GM19452 (cell line): ENCODE measurements at regions not wholly inside any gene's neighbourhood (a gene's known extent, or its start where the extent isn't known, plus 50 kb on each side); places are given as distances from the start of the nearest gene placed in this dataset.
"Not testable (repeated sequence)": the region's sequence is repeated elsewhere in the genome, so short reads cannot be mapped to it uniquely, and the experiment has no call there.

ENCODE experiments used
- ATAC-seq: cut with Tn5 transposase; IDR thresholded peaks from one replicate; pipeline ENCODE4 v1.9.1; 2021; ENCODE audit not compliant: unreplicated experiment

DNA sequence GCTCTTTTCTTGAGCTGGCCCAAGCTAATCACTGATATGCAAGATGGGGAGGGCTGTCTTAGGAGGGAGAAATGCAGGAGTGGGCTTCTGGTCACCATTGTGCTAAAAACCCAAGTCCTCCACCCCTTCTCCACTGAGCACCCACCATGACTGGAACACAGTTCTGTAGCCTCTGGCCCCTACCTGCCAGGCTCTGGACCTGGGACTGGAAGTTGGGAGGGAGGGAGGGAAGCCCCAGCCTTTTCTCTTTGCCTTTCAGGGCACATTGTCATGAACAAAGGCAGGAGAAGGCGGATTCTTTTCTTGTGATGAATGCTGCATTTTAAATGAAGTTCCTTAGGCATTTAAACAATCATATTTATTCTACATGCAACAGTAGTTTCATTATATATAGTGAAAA, 559.1 kb upstream of the TRPC7 start:
- no peak for ATAC-seq

DNA sequence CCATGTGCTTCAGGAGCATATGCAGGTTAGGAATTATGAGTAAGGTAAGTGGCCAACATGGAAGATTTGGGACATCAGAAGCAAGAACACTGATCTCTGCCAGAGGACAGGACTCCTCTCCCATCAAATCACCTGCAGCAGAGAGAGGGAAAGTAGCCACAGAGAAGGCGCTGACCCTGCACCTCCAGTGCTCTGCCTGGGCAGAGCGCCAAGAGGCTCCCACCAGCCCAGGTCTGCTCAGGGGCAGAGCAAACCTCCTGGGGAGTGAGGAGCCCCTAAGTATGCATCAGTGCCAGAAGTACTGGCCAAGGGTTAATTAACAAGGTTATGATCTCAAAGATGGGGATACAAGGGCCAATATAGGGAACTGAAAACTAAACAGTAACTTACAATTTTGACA, 545.3 kb upstream of the TRPC7 start:
- ATAC-seq = no peak

DNA sequence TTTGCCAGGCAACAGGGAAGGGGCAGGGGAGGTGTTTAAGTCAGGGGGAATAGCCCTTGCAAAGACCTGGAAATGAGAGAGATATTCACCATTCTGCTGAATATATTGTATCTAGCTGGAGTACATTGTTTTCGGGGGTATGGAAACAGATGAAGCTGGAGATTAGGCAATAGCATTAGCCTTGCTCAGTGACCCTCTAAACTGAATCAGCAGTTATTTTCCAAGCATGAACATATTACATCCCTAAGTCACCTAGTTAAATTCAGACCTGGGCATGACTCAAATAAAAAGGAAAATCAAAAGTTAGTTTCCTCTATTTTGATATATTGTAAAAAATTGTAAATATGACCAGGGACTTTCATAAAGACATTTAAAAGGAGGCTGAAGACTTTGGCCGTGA, 544.6 kb upstream of the TRPC7 start:
- no peak for ATAC-seq

DNA sequence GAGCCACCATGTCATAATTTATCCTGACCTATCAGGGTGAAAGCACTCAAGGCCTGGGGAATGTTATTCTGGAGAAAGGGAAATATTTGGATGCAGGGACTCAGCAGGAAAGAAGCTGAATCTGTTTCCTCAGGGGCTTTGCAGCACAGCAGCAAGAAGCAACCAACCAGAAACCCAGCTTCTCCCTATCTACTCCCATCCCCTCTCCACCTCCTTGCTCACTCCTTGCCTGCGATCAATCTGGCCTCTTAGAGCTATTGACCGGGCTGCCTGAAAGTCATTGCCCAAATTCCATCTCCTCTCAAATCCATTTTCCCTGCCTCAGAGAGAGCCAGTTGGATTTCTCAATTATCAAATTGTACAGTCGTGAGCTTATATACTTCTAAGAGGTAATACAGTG, 542.0 kb upstream of the TRPC7 start:
- ATAC-seq = no peak

DNA sequence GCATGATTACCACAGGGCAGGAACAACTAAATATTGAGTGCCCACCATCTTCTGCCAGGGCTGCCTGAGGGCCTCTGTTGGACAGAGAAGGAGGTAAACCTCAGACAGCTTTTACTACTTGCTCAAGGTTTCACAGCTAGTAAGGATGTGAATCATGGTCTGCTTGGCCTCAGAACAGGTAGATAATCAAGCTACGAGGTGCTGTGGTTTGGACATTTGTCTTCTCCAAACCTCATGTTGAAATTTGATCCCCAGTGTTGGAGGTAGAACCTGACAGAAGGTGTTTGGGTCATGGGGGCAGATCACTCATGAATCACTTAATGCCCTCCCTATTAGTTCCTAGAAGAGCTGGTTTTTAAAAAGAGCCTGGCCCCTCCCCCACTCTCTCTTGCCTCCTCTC, 541.2 kb upstream of the TRPC7 start:
- no peak for ATAC-seq

DNA sequence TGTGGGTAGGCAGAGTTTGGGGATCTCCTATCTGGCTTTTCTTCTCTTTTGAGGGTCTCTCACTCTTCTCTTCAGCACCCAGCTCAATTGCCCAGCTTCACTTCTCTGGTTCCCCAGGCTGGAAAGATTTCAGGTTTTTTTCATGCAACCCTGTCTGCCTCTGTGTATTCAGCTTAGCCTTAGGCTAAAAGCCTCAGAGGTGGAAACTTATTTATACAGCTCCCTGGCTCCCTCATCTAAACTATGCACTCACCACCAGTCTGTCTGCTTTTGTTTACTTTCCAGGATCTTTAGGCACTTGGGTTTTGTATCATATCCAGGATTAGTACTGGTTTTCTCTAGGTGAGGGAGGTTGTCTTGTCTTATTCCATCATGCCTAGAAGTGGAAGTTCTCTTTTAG, 540.2 kb upstream of the TRPC7 start:
- no peak for ATAC-seq

DNA sequence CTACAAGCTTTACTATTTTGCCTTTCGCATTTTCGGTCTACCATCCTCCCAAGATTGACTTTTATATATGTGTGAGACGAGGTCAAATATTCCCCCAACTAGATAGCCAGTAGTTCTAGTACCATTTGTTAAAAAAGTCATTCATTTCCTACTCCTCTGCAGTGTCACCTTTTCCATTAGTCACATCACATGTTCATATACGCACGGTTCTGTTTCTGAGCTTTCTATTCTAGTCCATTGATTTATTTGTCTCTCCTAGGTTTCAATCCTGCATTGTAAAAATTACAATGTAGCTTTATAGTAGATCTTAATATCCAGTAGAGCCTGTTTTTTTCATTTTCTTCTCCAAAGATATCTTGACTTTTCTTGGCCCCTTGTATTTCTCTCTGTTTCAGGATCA, 528.7 kb upstream of the TRPC7 start:
- no peak for ATAC-seq

DNA sequence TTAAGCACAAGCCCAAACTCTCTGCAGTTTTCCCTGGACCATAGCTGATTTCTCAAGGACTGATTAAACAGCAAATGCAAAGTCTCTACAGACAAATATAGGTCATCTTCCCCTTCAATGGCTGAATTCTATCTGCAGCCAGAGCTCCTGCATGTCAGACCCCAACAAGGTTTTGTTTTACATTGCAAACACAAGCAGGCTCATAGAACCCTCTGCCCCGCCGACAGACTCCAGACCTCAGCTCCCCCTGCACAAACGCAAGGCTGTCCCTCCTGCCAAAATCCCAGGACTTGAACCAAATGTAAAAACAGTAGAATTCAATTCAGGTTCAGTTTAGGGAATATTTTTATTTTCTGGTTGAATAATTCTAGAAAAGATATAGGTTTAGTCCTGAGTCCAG, 526.7 kb upstream of the TRPC7 start:
- ATAC-seq = no peak

DNA sequence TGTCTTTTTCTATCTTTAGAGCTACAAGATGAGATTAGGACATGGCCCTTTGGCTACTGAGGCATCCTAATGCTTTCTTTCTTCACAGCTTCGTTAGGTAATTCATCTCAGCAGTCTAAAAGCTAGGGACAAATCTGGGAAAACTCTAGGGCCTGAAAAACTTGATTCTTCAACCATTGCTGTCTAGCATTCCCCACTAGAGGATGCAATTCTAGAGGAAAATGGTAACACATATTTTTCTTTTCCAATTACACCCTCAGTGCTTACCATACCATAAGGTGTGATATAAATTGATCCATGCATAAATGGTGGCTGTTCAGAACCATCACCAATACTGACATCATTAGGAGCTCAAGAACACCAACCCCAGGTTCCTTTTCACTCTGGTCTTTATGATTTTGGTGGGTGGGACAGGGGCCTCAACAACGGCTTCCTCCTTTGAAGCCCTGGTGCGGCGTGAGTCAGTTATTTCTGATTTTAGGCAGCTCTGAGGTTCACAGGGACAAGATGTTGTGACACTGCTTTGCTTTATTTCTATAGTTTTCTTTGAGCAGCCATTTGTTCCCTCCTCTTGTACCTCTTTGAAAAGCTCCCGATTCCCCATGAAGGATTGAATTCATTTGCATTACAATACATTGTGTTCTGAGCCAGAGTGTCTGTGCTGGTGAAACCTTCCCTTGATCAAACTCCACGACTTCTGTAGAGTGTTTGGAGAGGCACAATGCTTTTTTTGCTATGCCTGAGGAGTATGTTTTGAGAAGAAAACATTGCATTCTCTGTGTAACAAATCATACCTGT, 526.0 kb upstream of the TRPC7 start:
- no peak for ATAC-seq

DNA sequence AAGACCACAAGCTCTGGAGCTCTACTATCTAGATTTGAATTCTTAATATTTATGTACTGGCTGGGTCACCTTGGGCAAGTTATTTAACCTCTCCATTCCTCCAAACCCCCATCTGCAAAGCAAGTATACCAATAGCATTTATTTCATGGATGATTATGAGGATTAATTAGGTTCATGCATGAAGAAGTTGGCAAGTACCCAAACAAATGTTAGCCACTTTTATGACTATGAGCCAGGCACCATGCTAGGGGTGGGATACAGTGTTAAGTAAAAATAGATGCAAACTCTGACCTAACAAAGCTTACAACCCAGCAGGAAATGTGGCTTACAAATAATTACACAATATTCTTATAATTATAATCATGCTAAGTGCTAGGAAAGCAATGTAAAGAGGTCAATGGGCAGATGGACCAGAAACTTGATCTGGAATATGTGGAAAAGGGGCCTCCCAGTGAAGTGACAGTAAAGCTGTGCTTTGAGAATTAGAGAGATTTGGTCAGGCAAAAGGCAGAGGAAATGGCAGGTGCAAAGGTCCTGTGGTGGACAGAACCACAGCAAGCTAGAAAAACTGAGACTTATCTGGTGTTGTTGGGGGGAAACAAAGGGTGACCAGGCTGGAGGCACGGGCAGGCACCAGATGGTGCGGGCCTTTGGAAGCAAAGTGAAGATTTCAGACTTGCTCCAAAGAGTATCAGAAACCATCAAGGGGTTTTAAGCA, 525.2 kb upstream of the TRPC7 start:
- ATAC-seq = no peak

DNA sequence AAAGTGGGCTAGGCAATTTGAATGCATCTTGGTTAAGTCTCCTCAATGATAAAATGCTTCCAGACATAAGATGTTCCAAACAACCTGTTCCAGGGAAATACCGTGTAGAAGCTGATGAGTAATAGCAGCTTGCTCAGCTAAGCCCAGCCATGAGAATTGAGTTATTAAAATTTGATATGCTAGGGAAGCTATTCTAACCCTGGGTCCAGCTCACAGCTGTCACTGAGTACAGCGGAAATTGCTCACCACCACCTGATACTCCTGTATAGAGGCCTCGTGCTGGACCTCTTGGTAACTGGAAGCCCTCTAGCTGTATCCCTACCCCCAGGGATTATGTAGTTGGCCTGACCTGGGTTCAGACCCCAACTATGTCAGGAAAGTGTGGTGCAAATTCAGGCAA, 521.3 kb upstream of the TRPC7 start:
- no peak for ATAC-seq

DNA sequence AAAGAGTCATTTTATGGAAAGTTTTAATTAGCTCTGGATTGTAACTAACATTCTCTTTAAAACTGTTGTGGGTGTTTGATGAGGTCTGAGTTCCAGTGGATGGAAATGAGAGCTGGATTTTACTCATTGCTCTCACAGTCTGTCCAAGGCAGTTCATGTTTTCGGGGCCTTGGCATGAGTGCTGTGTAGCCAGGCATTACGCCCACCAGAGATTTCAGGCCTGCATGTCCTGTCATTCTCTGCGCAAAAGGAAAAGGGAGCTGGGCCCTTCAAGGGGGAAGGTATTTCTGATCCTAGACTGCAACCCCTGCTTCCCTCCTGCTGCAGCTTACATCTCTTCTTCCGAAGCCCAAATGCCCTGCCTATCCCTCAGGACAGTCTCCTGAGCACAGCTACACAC, 499.6 kb upstream of the TRPC7 start:
- ATAC-seq = no peak

DNA sequence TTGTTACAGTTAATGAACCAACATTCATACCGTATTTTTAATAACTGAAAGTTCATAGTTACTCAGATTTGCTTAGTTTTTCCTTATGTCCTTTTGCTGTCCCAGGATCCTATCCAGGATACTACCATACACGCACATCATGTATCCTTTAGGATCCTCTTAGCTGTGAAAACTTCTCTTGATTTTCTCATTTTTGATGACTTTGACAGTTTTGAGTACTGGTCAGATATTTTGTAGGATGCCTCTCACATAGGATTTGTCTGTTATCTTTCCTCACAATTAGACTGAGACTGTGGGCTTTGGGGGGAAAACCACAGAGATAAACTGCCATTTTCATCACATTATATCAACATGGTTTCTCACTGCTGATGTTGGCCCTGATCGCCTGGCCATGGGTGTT, 491.3 kb upstream of the TRPC7 start:
- ATAC-seq = no peak

DNA sequence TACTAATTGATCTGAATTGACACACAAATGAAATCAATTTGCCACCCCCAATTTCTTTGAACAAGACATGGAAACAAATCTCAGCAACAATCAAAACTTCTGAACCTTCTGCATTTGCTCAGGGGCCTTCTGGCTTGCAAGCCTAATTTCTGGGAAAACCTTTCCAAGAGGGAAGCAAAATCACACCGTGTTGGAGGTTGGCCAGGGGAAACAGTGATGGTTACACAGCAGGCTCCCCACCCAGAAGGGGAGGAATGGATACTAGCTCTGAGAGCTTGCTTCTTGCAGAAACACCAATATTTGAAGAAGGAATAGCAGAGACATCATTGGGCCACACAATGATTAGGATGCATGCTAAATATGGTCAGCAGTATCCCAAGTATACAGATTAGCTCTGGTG, 488.6 kb upstream of the TRPC7 start:
- ATAC-seq = no peak

DNA sequence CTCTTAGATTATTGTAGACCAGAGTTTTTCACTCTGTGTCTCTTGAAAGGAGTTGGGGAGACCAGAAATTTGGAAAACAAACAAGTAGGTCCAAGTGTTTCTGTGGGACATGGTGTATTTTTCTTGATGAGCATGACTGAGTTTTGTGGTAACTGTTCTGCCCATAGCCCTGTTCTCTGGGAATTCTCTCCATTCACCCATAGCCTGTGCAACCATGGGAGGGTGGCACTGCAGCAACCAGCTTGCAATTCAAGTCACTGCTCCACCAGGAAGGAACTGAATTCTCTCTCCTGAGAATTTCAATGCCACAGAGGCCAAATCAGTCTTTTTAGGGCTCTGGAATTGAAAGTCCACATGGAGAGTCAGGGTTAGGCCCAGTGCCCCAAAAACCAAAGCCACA, 475.3 kb upstream of the TRPC7 start:
- no peak for ATAC-seq

DNA sequence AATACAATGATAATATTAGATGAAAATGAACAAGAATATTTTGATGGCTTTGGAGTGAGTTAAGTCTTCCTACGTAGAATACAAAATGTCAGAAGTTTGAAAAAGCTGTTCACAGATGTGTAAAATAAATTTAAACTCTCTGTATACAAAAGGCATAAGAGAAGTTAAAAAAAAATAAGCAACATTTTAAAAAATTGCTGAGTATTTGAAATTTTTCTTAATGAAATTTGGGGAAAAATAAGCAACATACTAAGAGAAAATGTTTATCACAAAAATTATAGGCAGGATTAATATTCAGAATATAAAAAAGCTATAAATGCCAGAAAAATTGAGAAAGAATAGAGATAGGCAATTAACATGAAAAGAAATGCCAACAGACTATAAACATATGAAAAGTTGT, 470.7 kb upstream of the TRPC7 start:
- ATAC-seq = no peak

DNA sequence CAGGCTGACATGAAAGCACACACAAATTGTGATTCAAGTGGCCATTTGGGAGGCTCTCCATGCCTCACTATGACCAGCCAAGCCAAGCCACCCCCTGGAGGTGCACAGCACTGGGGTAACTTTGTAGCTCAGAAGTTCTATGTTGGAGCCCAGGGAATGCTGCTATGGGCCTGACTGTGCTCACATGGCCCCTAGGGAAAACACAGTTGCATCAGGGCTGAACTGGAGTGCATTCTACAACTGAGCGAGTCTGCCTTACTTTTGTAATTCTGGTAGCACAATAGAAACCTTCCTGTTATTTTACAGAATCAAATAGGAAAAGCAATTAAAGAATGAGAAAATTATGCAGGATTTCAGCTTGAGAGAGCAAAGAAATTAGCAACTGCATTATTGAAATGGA, 455.5 kb upstream of the TRPC7 start:
- no peak for ATAC-seq

DNA sequence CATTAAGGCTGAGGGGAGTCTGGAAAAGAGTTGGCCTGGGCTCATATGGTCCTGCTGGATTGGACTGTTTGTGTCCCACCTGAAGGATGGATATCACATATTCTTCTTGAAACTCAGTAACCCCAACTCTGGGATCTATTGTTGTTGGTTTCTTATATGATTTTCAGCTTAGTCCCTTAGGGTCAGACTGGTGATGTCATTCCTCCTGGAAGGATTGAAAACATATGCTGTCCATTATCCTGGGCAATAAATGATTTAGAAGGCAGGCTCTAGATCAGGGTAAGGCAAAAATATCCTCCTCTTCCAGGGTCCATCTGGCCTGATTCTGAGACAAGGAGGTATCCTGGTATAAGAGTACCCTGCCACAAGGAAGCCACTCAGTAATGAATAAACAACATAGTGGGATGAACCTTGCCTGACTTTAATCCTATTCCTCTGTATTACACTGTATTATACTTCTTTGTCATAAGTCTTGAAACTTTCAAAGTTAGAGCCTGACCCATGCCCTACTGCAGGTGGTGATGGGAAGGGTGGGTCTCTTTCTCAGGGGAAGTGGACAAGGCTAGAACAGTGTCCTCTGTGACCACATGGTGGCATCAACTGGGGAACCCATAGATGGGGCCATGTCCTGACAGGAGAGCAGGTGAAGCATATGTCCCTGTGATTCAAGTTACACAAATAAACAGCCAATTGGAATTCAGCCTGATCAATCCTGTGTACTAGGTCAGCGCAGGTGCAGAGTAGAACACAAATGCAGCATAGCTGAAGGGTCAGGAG, 454.4 kb upstream of the TRPC7 start:
- no peak for ATAC-seq

DNA sequence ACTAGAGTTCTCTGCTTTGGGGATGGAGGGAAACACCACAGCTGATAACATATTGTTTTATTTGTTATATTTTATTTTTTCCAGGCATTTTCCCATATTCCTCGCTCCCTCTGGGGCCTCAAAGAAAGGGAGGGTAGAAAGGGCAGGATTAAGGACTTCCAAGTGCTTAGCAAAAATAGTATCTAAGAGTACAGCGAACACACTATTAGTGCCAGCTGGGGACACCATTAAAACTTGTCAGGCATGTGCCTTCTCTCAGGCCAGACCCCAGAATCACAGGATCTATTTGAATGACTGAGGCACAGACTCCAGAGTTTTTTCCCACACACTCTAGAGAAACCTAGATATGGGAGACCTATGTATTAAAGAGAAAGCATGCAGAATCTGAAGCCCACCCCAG, 451.0 kb upstream of the TRPC7 start:
- ATAC-seq = no peak

DNA sequence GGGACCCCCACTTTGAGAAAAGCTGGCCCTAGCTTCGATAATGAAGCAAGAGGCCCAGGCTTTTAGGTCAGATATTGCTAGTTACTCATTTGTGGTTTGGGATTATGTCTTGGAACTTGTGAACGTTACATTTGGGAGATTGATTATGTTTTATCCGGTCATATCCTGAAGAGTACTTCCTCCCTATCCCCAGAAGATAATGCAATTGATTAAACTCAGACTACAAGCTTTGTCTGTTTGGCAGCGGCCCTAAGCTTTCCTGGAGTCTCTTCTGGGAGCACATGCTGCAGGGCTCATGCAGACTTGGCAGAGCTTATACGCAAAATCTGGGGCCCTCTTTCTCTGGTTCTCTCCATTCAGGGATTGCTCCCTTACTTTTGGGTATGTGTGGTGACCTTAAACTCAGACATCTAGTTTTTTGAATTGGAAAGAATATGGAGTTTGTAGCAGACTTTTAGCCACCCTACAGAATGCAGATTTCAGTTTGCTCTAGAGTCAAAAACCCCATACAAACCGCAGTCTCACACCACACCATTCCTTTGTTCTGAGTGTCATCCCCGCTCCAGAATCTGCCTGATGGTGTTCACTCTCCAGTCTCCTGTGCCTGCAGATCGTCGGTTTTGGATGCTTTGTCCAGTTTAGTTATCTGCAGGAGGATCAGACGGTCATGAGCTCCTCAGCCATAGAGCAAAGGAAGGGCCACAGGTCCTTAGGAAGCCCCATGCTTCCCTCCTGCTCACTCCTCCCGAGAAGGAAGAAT, 449.5 kb upstream of the TRPC7 start:
- ATAC-seq = no peak

DNA sequence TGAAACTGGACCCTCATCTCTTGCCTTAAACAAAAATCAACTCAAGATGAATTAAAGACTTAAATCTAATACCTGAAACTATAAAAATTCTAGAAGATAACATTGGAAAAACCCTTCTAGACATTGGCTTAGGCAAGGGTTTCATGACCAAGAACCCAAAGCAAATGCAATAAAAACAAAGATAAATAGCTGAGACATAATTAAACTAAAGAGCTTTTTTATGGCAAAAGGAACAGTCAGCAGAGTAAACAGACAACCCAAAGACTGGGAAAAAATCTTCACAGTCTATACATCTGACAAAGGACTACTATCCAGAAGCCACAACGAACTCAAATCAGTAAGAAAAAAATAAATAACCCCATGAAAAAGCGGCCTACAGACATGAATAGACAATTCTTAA, 446.9 kb upstream of the TRPC7 start:
- ATAC-seq = not testable (repeated sequence)
